Epidermal melanocyte (primary cell): ENCODE measurements at regions not wholly inside any gene's neighbourhood (a gene's known extent, or its start where the extent isn't known, plus 50 kb on each side); places are given as distances from the start of the nearest gene placed in this dataset.
"Not testable (repeated sequence)": the region's sequence is repeated elsewhere in the genome, so short reads cannot be mapped to it uniquely, and the experiment has no call there.

Source experiments
- DNase-seq: peaks from one replicate; pipeline ENCODE4 v3.0.0; 2011; ENCODE audit warnings: low spot score; ENCODE audit not compliant: insufficient read length

GRCh38 chr2:123481406-123481805 is 543.7 kb upstream of the CNTNAP5 start:
- no peak for DNase-seq

GRCh38 chr2:123485056-123485455 is 540.0 kb upstream of the CNTNAP5 start:
- no peak for DNase-seq

- no peak for DNase-seq
Observed at GRCh38 chr2:123493687-123494086, 531.4 kb upstream of the CNTNAP5 start.

GRCh38 chr2:123495241-123495640 is 529.8 kb upstream of the CNTNAP5 start:
- DNase-seq, result no peak

DNA sequence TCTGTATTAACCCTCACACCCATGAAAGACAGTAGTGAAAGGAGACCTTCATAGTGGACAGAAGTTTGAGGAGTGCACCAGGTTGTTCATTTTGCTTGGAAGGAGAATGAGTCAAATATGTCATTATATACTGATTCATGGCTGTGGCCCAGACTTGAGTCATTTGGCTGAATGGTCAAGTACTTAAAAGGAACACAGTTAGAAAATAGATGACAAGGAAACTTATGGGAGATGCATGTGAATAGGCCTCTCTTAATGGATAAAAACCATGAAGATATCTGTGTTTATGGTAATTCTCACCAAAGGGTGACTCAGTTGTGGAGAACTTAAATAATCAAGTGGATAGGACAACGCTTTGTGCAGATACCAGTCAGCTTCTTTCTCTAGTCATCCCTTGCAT is 524.7 kb upstream of the CNTNAP5 start:
- no peak for DNase-seq

GRCh38 chr2:123500988-123501387 is 524.1 kb upstream of the CNTNAP5 start:
- no peak for DNase-seq

GRCh38 chr2:123502931-123503330 is 522.2 kb upstream of the CNTNAP5 start:
- no peak for DNase-seq

- no peak for DNase-seq
Observed at GRCh38 chr2:123512547-123512946, 512.5 kb upstream of the CNTNAP5 start.

GRCh38 chr2:123513351-123513750 is 511.7 kb upstream of the CNTNAP5 start:
- DNase-seq, result no peak

DNA sequence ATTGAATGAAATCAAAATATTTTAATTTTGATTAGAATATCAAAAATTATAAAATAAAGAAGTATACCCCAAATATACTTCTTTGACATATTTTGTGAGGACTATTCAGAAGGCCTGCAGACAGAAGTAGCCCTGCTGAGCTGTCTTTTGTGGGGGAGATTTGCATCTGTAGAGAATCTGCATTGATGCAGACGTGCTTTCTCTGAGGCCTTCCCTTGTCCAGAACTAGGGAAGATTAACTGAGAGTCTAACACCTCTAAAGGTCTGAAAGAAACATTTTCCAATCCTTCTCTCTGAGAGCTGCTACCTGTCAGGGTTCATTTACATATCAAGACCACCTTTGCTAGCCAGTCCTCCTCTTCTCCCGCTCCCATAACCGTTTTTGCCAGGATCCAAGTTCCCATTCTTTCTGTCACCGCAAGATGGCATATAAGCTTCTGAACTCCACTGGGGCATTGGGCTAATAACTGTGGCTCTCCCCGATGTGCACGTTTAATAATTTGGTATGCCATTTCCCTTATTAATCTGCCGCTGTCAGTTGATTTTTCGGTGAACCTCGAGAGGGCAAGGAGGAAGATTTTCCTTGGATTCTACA is 510.4 kb upstream of the CNTNAP5 start:
- DNase-seq, result no peak

DNA sequence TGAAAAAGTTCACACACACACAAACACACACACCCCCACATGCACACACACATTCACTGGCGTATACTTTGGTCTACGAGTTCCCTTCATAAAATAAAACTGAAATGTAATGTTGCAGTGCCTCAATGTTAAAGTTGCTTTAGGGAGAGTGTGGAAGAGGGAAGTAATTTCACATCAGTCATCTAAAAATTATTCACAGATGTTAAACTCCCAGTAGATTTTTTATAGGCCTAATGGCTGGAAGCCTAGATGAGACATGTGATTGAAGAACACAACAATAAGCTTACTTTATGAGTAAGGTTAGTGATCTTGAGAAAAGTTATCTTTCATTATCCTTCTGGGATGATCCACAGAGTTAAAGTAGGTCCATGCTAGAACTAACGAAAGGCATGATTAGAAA is 506.7 kb upstream of the CNTNAP5 start:
- DNase-seq, result no peak

- no peak for DNase-seq
Observed at GRCh38 chr2:123521854-123522253, 503.2 kb upstream of the CNTNAP5 start.

DNA sequence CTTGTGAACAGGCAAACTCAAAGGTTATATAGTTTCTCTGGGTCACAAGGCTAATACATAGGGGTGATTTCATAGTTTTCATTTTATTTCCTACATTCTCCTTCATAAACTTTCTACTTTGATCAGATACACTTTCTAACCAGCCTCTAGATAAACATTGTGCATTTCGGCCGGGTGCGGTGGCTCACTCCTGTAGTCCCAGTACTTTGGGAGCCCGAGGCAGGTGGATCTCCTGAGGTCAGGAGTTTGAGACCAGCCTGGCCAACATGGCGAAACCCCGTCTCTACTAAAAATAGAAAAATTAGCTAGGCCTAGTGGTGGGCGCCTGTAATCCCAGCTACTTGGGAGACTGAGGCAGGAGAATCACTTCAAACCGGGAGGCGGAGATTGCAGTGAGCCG is 502.6 kb upstream of the CNTNAP5 start:
- not testable (repeated sequence) for DNase-seq

DNA sequence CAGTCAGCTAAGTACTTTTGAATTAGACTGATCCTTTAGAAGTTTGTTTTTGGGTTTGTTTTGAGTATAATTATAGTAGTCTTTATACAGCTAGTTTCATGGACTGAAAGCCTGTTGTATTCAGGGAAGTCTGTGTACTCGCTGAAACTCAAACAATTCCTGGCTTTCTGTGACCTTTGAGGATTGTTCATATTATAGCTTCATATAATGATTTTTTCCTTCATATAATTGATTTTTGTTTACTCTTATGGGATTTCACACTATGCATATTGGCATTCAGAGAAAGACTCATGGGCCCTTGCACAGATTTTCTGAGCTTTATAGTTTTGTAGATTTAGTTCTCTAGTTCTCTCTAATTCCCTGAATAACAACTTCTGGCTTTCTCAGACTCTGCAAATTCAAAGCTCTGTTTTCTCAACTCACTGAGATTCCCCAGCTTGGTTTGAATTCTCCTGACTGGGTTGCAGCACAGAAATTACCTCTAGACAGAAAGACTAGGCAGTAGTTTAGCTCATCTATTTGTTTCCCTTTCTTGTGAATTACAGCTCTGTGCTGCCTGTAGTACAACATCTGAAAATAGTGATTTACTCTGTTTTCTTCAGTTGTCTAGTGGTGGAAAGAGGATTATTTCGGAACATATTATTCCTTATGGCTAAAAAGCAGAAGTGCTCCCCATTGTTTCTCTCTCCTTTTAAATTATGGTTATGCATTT is 495.9 kb upstream of the CNTNAP5 start:
- no peak for DNase-seq

DNA sequence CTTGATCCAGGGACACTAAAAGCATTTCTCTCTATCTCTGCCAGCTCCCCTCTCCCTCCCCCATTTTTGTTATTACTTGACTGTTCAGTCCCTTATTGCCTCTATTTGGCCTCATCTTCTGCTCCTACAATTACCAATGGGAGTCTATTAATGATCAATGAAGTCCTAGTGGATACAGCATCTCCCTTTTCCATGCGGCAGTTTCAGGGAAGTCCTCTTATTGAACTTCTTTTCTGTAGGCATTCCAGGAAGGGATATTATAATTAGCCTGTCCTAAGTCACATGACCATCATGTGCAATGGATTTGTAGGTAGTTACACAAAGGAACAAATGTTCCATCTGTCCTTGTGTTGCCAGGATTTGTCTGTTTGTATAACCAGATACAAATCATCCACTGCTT is 495.1 kb upstream of the CNTNAP5 start:
- no peak for DNase-seq

DNA sequence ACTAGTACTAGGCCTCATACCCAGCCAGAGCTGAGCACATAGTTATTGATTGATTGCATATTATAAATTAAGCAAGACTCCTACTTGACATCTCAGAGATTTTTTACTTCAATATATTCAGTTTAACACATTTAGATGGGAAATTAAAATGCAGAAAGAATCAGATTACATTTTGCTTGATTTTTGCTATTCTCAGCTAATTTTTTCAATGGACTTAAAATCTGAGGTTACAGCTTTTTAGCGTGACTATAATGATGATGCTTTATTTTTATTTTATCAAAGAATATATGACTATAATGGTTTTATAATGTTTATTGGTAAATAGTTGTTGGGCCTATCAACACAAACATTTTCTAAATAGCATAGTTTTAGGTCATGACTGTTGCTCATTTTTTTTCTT is 493.0 kb upstream of the CNTNAP5 start:
- DNase-seq, result no peak

GRCh38 chr2:123532994-123533393 is 492.1 kb upstream of the CNTNAP5 start:
- DNase-seq, result peak; percentile 16

GRCh38 chr2:123540291-123540690 is 484.8 kb upstream of the CNTNAP5 start:
- DNase-seq, result no peak

DNA sequence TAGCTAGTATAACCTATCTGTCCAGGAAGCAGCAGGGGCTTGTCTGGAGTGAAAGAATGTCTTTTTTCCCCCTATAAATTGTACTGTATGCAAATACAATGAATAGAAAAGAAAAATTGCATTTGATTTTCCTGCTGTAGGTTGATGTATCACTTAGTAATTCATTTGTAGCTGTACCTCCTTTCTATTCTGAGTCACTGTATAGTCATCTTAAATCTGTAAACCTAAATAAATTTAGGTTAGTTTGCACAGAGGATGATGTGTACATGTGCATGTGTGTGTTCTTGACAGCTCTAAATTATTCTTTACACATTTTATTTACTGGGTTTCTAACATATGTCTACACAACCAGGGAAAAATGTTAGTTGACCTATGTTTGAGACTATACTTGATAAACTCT is 478.7 kb upstream of the CNTNAP5 start:
- no peak for DNase-seq

- DNase-seq, result no peak
Observed at GRCh38 chr2:123563515-123563914, 461.6 kb upstream of the CNTNAP5 start.

- DNase-seq, result no peak
Observed at GRCh38 chr2:123566291-123566946, 458.7 kb upstream of the CNTNAP5 start.

DNA sequence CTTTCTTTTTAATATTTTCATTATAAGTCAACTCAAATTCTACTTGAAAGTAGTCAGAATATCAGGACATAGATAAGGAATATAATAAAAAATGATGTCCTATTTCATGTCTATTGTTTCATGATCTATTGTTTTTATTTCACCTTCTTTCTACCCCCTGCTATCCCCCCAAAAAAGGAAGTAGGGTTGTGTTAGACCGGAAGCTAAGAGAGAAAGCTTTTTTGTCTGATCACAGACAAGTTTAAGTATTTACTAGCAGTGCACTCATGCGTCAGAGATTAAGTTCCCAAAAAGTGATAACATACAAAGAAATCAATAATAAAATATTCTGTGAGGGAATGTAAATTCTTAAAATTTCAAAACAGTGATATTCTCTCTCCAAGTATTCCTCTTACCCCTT is 447.1 kb upstream of the CNTNAP5 start:
- no peak for DNase-seq

DNA sequence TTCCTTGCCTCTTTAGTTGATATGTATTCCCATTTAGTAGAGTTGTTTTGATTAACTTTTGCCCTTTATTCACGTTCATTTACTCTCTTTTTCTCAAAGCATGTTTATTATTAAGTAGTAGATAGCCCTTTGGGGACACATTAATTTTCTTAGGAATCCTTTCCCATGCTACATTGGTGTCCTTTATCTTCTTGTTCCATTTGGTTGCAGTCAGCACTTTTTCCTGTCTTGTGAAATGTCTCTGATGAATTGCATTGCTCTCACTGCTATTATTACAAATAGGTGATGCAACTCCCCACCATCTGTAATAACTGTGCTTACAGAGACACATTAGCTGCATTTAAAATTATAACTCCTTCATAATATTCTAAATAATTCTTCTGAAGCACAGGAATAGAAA is 428.5 kb upstream of the CNTNAP5 start:
- no peak for DNase-seq
